ENCODE measurements at regions not wholly inside any gene's neighbourhood (a gene's known extent, or its start where the extent isn't known, plus 50 kb on each side); places are given as distances from the start of the nearest gene placed in this dataset.

DNA sequence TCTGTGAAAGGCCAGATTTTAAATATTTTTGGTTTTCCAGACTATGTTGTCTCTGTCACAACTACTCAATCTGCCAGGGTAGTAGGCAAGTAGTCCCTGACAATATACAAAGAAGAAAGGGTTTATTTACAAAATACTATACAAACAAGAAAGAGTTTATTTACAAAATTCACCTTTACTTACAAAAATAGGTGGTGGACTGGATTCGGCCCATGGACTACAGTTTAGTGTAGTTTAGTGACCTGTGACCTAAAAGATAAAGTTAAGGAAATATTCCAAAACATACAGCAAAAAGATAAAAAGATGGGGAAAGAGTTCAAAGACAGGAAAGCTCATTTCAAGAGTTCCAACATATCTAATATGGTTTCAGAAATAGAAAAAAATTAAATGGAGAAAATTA, 52.9 kb upstream of the MAP10 start:
- TF ChIP-seq, protein P1, sequence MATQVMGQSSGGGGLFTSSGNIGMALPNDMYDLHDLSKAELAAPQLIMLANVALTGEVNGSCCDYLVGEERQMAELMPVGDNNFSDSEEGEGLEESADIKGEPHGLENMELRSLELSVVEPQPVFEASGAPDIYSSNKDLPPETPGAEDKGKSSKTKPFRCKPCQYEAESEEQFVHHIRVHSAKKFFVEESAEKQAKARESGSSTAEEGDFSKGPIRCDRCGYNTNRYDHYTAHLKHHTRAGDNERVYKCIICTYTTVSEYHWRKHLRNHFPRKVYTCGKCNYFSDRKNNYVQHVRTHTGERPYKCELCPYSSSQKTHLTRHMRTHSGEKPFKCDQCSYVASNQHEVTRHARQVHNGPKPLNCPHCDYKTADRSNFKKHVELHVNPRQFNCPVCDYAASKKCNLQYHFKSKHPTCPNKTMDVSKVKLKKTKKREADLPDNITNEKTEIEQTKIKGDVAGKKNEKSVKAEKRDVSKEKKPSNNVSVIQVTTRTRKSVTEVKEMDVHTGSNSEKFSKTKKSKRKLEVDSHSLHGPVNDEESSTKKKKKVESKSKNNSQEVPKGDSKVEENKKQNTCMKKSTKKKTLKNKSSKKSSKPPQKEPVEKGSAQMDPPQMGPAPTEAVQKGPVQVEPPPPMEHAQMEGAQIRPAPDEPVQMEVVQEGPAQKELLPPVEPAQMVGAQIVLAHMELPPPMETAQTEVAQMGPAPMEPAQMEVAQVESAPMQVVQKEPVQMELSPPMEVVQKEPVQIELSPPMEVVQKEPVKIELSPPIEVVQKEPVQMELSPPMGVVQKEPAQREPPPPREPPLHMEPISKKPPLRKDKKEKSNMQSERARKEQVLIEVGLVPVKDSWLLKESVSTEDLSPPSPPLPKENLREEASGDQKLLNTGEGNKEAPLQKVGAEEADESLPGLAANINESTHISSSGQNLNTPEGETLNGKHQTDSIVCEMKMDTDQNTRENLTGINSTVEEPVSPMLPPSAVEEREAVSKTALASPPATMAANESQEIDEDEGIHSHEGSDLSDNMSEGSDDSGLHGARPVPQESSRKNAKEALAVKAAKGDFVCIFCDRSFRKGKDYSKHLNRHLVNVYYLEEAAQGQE (IDR thresholded peaks at IDR 0.05; ENCODE audit: insufficient replicate concordance, low read depth): no peak
- TF ChIP-seq, protein P2, sequence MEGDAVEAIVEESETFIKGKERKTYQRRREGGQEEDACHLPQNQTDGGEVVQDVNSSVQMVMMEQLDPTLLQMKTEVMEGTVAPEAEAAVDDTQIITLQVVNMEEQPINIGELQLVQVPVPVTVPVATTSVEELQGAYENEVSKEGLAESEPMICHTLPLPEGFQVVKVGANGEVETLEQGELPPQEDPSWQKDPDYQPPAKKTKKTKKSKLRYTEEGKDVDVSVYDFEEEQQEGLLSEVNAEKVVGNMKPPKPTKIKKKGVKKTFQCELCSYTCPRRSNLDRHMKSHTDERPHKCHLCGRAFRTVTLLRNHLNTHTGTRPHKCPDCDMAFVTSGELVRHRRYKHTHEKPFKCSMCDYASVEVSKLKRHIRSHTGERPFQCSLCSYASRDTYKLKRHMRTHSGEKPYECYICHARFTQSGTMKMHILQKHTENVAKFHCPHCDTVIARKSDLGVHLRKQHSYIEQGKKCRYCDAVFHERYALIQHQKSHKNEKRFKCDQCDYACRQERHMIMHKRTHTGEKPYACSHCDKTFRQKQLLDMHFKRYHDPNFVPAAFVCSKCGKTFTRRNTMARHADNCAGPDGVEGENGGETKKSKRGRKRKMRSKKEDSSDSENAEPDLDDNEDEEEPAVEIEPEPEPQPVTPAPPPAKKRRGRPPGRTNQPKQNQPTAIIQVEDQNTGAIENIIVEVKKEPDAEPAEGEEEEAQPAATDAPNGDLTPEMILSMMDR (IDR thresholded peaks at IDR 0.05; ENCODE audit: insufficient read depth, low read length): no peak
- no peak for TF ChIP-seq POLR2AphosphoS5 (IDR thresholded peaks at IDR 0.05; ENCODE audit: low read depth)
- no peak for TF ChIP-seq GABPA (IDR thresholded peaks at IDR 0.05; ENCODE audit: low read depth)
- TF ChIP-seq SPI1 (IDR thresholded peaks at IDR 0.05; ENCODE audit: borderline replicate concordance, low read depth): no peak
- Histone ChIP-seq H3K27me3 (ENCODE audit: insufficient read depth, poor library complexity, severe bottlenecking) (no peaks in the 10 kb centered on the region), H3K4me3 (replicated peaks; ENCODE audit: insufficient read depth, low read length) (no peak overlapping the region), H3K27ac (replicated peaks) (no peak overlapping the region)
- no peak for DNase-seq (ENCODE audit: low read depth in 1 of 2, low spot score in 1 of 2)

DNA sequence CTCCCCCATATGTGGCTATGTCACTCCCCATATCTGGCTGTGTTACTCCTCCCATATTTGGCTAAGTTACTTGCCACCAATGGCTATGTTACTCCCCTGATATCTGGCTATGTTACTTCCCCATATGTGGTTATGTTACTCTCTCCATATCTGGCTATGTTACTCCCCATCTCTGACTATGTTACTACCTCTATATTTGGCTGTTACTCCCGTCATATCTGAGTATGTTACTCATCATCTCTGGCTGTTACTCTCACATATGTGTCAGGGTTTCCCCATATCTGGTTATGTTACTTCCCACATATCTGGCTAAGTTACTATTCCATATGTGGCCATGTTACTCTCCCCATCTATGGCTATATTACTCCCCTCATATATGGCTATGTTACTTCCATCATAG, 50.3 kb upstream of the MAP10 start:
- H3K27ac ChIP-seq (replicated peaks): no peak overlapping the region
- no peaks in the 10 kb centered on the region for H3K27me3 ChIP-seq (ENCODE audit: insufficient read depth, poor library complexity, severe bottlenecking)
- no peak overlapping the region for H3K4me3 ChIP-seq (replicated peaks; ENCODE audit: insufficient read depth, low read length)
- DNase-seq (ENCODE audit: low read depth in 1 of 2, low spot score in 1 of 2): no peak
- TF ChIP-seq, protein P1 (IDR thresholded peaks at IDR 0.05; ENCODE audit: insufficient replicate concordance, low read depth): no peak
- TF ChIP-seq, protein P2 (IDR thresholded peaks at IDR 0.05; ENCODE audit: insufficient read depth, low read length): no peak
- TF ChIP-seq POLR2AphosphoS5 (IDR thresholded peaks at IDR 0.05; ENCODE audit: low read depth) (no peak), SPI1 (IDR thresholded peaks at IDR 0.05; ENCODE audit: borderline replicate concordance, low read depth) (no peak), GABPA (IDR thresholded peaks at IDR 0.05; ENCODE audit: low read depth) (no peak)

All from HL-60 (cell line).